NCI-H2171 treated with DMSO at 0.1 percent for 48 hours (cell line): ENCODE measurements at regions not wholly inside any gene's neighbourhood (a gene's known extent, or its start where the extent isn't known, plus 50 kb on each side); places are given as distances from the start of the nearest gene placed in this dataset.

Experiments
- DNase-seq: peaks from one replicate; lab custom pipeline; 2025; lab: John Stamatoyannopoulos, UW

GRCh38 chr13:106351251-106351650 is 184.2 kb downstream of the EFNB2 start:
- no peak for DNase-seq

DNA sequence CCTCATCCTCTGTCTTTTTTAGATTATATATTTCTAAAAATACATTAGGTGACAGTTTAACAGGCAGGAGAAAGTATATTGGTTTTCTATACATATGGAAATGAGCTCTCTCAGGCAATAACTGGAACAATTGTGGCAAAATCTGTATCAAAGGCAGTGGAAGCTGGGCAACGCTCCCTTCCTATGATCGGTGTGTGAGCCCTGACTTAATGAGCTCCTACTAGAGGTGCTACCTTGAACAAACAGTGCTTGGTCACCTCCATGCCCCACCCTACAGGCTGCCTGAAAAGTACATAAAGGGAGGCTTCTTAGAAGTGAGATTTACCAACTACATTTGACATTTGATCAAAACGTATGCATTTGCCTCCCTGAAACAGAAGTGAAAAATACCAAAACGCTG is 185.3 kb downstream of the EFNB2 start:
- DNase-seq, result no peak

DNA sequence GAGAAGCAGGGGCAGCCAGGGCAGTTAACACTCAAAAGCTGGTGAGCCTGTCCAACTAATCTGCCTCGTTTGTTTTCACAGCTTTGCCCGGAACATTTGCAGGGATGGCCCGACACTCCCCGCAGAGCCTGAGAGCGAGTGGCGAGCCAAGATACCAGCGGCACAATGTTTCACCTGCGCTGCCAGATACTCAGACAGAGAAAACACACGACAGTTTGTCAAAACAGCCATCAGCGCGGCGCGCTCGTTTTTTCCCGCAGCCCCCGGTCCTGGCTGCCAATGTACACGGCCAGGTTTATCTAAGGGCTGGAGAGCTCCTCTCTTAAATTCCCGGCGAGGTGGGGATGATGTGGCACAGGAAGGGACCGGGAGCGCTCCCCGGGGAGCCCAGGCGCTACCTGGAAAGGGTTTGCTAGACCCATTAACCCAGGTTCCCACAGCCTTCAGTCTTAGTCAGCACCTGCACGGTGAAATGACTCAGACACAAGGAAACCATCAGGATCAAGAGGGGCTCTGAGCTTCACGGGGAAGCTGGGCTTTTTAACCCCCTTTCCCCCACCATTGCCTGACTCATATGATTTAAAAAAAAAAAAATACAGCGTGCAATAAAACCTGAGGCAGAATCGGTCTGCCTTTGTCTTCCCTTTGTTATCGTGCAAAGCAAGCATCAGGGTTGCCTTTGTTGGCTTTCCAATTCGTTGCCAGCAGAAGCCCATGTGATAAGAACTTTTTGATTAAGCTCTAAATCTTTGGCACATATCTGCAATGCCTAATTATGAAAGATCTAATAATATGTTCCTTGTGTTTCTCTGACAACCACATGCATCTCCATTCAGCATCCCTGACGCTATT is 186.2 kb downstream of the EFNB2 start:
- DNase-seq, result peak; percentile 80

GRCh38 chr13:106348075-106348840 is 187.2 kb downstream of the EFNB2 start:
- peak; percentile 5 for DNase-seq

- DNase-seq, result no peak
Measured at GRCh38 chr13:106344342-106344741, 191.1 kb downstream of the EFNB2 start.

DNA sequence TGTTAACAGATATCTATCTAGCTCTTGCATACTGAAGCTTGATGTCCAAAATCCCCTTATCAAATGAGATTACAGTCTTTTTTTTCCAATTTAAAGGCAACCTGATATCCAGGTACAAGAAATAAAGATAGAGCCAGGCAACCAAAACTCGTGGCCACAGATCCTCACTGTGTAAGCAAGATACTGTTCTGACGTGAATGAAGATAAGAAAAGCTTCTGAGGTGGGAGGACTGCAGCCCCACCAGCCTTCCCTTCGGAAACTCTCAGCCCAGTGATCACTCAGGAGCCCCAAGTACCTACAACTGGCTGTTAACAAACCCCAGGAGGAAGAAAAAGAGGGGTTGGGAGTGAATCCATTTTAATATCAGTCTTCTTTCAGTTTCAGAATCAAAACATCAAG is 191.6 kb downstream of the EFNB2 start:
- no peak for DNase-seq

- DNase-seq, result peak; percentile 2
Measured at GRCh38 chr13:106340249-106340648, 195.2 kb downstream of the EFNB2 start.

DNA sequence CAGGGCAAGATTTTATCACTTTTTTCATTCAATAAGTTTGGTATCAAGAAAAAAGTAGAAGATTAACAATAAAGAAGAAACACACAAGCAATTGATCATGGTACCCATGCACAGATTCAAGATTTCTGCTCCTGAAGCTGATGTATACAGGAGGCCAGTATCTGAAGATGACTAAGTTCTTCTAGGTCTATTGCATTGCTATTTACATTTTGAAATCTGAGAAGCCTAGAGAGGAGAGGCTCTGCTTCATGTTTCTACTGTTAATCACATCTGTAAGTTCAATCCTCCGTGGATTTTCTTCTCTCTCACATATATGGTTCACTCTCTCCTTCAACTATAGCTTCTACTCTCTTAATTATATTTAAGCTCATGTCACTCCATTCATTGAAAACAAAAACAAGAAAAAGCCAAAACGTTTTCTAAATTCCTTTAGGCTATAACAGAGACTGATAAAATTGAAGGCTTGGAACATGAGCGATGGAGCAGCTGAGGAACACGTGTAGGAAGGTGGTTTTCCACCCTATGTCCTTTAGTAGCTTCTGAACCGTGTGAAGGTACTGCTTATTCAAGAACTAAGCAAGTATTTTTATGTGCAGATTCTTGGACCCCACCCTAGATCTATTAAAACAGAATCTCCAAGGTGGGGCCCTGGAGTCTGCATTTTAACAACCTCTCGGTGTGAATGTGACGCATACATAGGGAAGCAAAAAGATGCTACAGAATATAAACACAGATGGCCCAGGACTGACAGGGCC is 198.2 kb downstream of the EFNB2 start:
- DNase-seq, result peak; percentile 10

GRCh38 chr13:106336668-106337067 is 198.8 kb downstream of the EFNB2 start:
- DNase-seq, result no peak

DNA sequence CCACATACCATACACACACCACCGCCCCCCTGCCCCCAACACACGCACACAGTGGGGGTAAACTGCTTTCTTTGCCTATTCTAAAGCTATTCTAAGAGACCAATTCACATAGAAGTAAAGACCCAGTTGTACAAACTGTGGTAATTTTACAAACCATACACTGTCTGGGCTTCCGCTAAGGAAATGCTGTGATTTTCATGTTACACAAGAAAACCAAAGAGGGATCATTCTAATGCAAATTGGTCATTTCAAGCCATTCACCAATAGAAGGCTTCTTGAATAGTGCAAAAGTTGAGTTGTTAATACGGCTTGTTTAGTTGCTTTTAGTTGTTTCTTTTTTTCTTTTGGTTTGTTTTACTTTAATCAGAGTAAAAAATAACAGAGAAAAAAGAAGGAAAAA is 202.8 kb downstream of the EFNB2 start:
- DNase-seq, result no peak

DNA sequence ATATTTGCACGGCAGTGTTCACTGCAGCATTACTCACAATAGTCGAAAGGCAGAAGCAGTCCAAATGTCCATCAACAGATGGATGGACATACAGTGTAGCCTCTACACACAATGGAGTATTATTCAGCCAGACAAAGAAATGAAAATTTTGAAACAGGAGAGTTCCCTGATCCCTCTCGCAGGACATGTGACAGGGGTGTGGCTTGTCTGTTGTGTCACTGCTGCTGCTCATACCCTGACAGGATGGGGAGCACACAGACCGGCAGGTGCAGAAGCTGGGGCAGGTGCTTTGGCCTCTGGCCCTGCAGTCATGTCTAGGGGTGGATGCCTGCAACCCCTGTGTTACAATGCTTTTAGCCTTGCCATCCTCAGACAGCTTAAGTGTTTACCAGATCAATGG is 204.3 kb downstream of the EFNB2 start:
- no peak for DNase-seq

DNA sequence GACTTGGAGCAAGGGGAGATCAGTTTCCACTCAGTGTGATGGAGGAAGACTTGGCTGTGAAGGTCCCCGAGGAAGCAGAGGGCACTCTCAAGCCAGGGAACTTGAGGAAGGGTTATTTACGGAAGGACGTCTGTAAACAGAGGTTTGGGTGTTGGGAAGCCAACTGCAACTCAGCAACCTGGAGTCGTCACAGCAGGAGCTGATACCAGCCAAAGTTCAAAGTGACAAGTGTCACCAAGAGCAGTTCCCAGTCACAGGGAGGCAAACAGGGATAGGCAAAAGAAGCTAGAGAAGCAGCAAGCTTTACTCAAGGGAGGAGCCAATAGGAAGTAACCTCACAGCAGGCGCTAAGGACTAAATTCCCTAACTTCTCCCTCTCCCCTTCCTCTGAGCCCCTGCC is 205.5 kb downstream of the EFNB2 start:
- no peak for DNase-seq

DNA sequence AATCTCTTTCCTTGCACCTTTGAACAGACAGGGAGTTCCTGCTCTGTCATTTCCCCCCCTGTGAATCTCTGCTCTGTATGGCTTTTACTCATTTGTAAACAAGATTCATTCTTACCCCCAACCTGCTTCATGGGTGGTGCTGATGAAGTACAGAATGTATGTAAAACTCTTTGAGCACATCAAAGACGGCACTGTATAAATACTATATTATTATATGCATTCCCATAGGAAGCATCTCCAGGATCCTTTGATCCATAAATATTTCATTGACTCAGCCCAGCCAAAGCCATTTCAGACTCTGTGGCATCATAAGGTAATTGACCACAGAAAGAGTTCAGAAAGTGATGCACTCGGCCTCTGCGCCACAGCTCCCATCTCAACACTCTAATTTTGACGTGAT is 208.7 kb downstream of the EFNB2 start:
- no peak for DNase-seq

DNA sequence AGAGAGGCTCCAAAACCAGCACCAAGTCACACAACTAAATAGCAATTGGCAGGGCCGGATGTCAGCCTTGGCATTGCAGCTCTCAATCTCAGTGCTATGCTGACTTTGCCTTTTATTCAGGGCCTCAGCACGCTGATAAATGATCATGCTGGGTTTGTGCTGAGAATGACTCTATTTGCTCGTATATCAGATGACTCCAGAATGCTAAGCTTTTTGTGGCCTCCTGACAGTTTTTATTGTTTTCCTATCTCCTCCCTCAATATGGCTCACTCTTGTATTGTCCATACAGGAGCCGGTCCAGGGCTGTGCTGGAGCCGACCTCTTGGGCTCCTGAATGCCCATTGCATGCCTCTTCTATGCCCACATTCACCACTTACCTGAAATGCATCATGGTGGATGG is 211.0 kb downstream of the EFNB2 start:
- no peak for DNase-seq

DNA sequence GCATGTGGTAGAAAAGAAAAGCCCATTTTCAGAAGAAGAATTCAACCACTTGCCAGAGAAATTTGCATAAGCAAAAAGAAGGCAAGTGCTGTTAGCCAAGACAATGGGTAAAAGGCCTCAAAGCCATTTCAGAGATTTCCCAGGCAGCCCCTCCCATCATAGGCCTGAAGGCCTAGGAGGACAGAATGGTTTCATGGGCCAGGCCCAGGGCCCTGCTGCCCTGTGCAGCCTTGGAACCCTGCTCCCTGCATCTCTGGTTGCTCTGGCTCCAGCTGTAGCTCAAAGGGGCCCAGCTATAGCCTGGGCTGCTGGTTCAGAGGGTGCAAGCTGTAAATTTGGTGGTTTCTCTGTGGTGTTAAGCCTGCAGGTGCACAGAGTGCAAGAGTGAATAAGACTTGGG is 212.8 kb downstream of the EFNB2 start:
- DNase-seq, result no peak

- no peak for DNase-seq
Measured at GRCh38 chr13:106318941-106319411, 216.5 kb downstream of the EFNB2 start.

- no peak for DNase-seq
Measured at GRCh38 chr13:106314417-106314816, 221.0 kb downstream of the EFNB2 start.

DNA sequence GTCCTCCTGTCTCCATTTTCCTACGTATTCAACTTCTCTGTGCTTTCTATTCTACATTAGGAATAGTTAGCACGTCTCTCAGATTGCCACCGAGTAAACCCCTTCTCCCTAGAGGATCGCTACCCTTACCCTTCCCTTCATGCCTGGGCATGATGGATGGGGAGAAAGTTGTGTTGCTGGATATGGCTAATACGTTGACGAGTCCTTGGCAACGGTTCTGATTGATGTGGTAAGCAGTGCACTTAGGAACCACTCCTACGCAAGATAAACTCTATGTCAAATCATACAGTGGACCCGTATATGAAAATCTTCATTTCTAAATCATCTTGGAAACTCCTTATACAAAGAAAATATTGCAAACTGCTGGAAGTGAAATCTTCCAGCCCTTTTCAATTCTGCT is 224.5 kb downstream of the EFNB2 start:
- no peak for DNase-seq

DNA sequence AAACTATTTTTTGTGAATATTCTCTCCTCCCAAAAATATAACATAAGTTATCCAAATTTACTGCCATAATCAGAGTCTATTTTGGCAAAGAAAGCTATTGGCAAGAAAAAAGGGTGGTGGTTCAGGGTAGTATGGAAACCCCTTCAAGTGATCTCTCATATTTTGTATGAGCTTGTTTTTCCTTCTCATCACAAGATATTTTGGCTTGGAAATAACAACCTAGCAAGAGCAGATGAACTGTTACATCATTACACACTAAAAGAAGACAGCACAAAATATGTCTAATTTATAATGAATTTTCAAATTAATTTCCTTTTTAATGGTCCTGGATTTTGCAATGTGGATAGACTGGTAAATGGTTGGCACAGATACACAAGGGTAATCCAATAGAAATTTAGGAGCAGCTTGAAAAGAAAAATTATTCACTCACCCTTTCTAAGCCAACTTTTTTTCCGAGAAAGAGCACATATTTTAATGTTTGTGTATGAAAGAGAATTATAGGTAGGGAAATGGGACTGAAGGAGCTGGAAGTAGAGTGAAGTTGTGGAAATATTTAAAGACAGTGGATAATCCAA is 225.1 kb downstream of the EFNB2 start:
- no peak for DNase-seq

DNA sequence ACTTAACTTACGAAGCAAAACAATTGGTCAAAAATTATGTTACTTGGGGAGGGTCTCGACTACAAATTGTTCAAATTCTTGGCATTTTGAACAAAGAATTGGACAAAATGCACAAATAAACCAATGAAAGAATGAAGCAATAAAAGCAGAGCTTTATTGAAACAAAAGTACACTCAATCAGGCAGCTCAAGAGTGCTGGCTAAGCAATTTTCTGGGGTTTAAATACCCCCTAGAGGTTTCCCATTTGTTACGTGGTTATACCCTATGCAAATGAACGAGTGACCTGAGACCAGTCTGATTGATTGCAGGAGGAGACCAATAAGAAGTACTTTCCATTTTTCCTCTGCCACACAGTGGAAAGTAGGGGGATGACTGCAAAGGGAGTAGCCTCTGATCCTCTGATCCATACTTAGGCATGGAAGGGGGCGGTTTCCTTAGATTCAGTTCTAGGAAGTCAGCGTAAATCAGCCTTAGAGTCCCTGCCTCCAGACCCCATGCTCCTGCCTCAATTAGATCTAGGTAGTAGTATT is 228.6 kb downstream of the EFNB2 start:
- no peak for DNase-seq

GRCh38 chr13:106302843-106303242 is 232.6 kb downstream of the EFNB2 start:
- no peak for DNase-seq

DNA sequence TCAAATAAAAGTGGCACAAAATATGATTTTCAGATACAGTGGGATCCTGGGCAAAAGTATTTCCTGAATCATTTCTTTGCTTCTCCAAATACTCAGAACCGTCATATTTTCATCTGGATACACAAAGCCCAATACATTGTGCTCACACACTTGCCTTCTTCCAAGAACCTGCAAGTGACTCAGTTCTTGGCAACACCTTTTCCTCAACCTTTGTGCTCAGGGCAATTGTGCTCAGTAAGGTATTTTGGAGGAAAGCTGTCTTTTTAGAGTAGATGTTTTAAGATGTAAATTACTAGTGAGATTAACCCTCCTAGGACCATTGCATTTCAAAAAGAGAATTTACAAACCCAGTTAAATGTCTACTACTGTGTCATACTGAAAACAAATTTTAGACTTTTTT is 233.5 kb downstream of the EFNB2 start:
- DNase-seq, result no peak
